Inferior parietal cortex (tissue), 1 donor: ENCODE measurements at regions not wholly inside any gene's neighbourhood (a gene's known extent, or its start where the extent isn't known, plus 50 kb on each side); places are given as distances from the start of the nearest gene placed in this dataset.

Source experiments
- DNase-seq: peaks from one replicate; pipeline ENCODE4 v3.0.0-alpha.2; 2016; ENCODE audit errors: extremely low spot score

GRCh38 chr2:41930807-41931566 is 116.8 kb upstream of the PKDCC start:
- DNase-seq: no peak

GRCh38 chr2:41932241-41933045 is 115.4 kb upstream of the PKDCC start:
- no peak for DNase-seq

- DNase-seq: no peak
These were observed 114.8 kb upstream of the PKDCC start for GRCh38 chr2:41933046-41933420.

GRCh38 chr2:41933585-41934320 is 114.1 kb upstream of the PKDCC start:
- no peak for DNase-seq

- DNase-seq: no peak
These were observed 113.4 kb upstream of the PKDCC start for GRCh38 chr2:41934329-41934958.

- no peak for DNase-seq
These were observed 112.8 kb upstream of the PKDCC start for GRCh38 chr2:41935002-41935401.

- DNase-seq: no peak
These were observed 112.0 kb upstream of the PKDCC start for GRCh38 chr2:41935825-41936224.

GRCh38 chr2:41936771-41937463 is 110.9 kb upstream of the PKDCC start:
- DNase-seq: no peak

- DNase-seq: no peak
These were observed 110.3 kb upstream of the PKDCC start for GRCh38 chr2:41937464-41937906.

- no peak for DNase-seq
These were observed 109.7 kb upstream of the PKDCC start for GRCh38 chr2:41937921-41938708.

GRCh38 chr2:41940060-41940744 is 107.6 kb upstream of the PKDCC start:
- no peak for DNase-seq

- no peak for DNase-seq
These were observed 107.1 kb upstream of the PKDCC start for GRCh38 chr2:41940745-41941063.

GRCh38 chr2:41941831-41942230 is 106.0 kb upstream of the PKDCC start:
- no peak for DNase-seq

GRCh38 chr2:41942278-41942677 is 105.5 kb upstream of the PKDCC start:
- DNase-seq: no peak

- DNase-seq: no peak
These were observed 104.7 kb upstream of the PKDCC start for GRCh38 chr2:41943159-41943558.

- DNase-seq: no peak
These were observed 103.5 kb upstream of the PKDCC start for GRCh38 chr2:41944220-41944880.

- DNase-seq: no peak
These were observed 100.0 kb upstream of the PKDCC start for GRCh38 chr2:41947701-41948396.

- no peak for DNase-seq
These were observed 99.4 kb upstream of the PKDCC start for GRCh38 chr2:41948397-41948763.
